ENCODE measurements at regions not wholly inside any gene's neighbourhood (a gene's known extent, or its start where the extent isn't known, plus 50 kb on each side); places are given as distances from the start of the nearest gene placed in this dataset.
A peak's percentile ranks its signal among the peaks of the same experiment; 100 is the strongest.

DNA sequence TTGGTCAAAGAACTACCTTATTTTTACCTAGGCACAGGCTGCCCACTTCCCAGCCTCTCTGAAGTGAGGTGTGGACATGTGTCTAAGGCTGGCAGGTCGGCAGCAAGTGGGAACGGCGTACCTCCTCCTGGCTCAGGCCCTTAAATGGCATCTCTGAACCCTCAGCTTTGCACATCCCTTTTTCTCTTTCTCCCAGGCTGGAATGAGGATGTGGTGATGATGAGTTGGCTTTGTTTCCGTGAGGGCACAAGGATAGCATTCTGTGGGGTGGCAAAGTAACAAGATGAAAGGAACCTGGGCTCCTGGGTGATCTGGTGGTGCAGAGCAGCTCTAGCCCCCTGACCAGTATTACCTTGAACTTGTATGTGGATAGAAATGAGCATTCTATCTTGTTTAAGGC is 196.8 kb downstream of the REEP3 start:
- Histone ChIP-seq H3K4me1 (peaks cover 0 to 26% (median 0%) of the 10 kb centered on the region in 4 donors), H3K4me3 (no peak overlapping the region), H3K36me3 (no peaks in the 10 kb centered on the region), H3K27ac (no peak overlapping the region), H3K27me3 (no peaks in the 10 kb centered on the region), H3K9me3 (no peaks in the 10 kb centered on the region)
- DNase-seq: no peak
- no peak for TF ChIP-seq POLR2A (IDR thresholded peaks at IDR 0.05)
- TF ChIP-seq, protein P1, sequence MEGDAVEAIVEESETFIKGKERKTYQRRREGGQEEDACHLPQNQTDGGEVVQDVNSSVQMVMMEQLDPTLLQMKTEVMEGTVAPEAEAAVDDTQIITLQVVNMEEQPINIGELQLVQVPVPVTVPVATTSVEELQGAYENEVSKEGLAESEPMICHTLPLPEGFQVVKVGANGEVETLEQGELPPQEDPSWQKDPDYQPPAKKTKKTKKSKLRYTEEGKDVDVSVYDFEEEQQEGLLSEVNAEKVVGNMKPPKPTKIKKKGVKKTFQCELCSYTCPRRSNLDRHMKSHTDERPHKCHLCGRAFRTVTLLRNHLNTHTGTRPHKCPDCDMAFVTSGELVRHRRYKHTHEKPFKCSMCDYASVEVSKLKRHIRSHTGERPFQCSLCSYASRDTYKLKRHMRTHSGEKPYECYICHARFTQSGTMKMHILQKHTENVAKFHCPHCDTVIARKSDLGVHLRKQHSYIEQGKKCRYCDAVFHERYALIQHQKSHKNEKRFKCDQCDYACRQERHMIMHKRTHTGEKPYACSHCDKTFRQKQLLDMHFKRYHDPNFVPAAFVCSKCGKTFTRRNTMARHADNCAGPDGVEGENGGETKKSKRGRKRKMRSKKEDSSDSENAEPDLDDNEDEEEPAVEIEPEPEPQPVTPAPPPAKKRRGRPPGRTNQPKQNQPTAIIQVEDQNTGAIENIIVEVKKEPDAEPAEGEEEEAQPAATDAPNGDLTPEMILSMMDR (IDR thresholded peaks at IDR 0.05): no peak

DNA sequence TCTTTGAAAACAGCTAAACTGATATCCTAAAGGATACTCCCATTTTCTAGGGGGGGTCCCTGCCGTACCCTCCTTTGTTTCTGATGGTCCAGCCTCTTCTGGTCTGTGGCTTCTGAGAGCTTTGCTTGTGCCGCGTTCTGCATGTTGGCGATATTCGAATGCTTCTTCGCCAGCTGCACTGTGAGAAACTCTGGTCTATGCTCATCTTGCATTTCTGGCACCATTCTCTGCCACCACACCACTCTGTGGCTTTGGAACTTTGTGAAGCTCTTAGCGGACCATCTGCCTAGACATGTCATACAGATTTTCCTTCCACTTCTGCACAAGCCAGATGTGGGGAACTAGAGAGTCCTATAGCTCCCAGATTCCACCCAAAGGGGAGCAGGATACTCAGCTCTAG is 197.2 kb downstream of the REEP3 start:
- no peak overlapping the region for H3K4me3 ChIP-seq
- no peaks in the 10 kb centered on the region for H3K9me3 ChIP-seq
- no peak for DNase-seq
- no peaks in the 10 kb centered on the region for H3K36me3 ChIP-seq
- TF ChIP-seq, protein P1 (IDR thresholded peaks at IDR 0.05): no peak
- no peak for TF ChIP-seq POLR2A (IDR thresholded peaks at IDR 0.05)
- no peak overlapping the region for H3K27ac ChIP-seq
- H3K27me3 ChIP-seq: no peaks in the 10 kb centered on the region
- H3K4me1 ChIP-seq: peaks cover 0 to 22% (median 0%) of the 10 kb centered on the region in 4 donors

DNA sequence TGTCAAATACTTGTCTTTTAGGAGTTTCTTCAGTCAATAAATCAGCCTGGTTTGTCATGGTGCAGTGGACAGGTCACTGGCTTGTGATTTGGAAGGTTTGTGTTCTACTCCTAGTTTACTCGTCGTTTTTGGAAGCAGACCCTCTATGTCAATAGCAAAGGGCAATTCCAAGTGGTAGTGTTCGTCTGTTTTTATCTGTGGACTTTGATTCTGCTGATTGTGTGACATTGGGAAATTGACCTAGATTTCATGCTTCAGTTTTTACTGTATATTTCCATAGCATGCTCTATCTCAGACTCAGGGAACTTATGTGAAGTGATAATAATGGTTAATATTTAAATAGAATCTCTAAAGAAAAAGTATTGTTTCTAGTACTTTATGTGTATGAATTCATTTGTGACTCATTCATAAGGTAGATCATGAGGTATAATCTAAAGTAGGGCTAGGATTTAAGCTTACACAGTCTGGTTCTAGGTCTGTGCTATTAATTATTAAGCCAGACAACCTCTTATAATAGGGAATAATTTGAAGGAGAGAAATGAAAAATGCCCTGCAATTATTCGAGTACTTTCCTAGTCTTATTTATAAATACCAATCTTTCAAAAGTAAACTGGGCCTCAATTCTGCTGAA is 198.1 kb downstream of the REEP3 start:
- H3K9me3 ChIP-seq: no peaks in the 10 kb centered on the region
- H3K36me3 ChIP-seq: no peaks in the 10 kb centered on the region
- no peak for DNase-seq
- H3K4me3 ChIP-seq: no peak overlapping the region
- peaks cover 0 to 13% (median 0%) of the 10 kb centered on the region in 4 donors for H3K4me1 ChIP-seq
- no peak for TF ChIP-seq POLR2A (IDR thresholded peaks at IDR 0.05)
- TF ChIP-seq, protein P1 (IDR thresholded peaks at IDR 0.05): no peak
- peak overlapping the region in 1 of 4 donors; percentile 67 for H3K27ac ChIP-seq
- no peaks in the 10 kb centered on the region for H3K27me3 ChIP-seq

DNA sequence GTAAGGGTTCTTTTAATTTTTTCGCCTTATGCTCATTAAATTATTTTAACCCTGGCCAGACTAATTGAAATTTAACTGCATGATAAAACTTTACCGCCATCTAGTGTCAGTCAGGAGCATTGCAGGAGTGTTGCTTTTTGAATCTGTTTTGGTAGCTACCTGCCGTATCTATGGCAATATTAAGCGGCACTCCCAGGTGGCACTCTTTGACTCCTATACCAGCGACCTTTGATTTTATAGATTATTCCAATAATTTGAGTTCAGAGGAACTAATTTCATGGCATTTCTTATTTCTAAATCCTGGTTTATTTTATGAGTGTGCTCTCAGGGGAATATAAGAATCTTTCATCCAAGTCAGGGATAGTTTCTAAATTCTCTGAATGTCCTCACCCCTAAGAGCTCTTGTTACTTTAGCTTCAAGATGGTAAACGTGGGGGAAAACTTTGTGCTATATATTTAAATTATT is 198.9 kb downstream of the REEP3 start:
- no peak overlapping the region for H3K4me3 ChIP-seq
- no peaks in the 10 kb centered on the region for H3K9me3 ChIP-seq
- TF ChIP-seq, protein P1 (IDR thresholded peaks at IDR 0.05): peak; percentile 79 to 99 (median 98)
- no peak for TF ChIP-seq POLR2A (IDR thresholded peaks at IDR 0.05)
- peaks cover 0 to 13% (median 0%) of the 10 kb centered on the region in 4 donors for H3K4me1 ChIP-seq
- H3K27me3 ChIP-seq: no peaks in the 10 kb centered on the region
- no peaks in the 10 kb centered on the region for H3K36me3 ChIP-seq
- H3K27ac ChIP-seq: no peak overlapping the region
- DNase-seq: peak in 2 of 3 donors; percentile 49 to 81

DNA sequence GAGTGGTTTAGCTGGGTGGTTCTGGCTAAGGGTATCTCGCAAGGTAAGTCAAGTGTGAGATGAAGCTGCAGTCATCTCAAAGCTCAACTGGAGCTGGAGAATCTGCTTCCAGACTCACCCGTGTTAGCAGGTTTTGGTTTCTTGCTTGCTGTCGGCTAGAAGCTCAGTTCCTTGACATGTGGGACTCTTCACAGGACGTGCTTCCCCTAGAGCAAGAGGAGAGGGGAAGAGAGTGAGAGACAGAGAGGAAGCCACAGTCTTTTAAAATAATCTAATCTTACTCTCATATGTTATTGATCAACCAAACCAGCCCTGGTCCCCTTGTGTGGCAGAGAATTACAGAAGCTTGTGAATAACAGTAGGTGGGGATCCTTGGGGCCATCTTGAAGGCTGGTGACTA is 199.5 kb downstream of the REEP3 start:
- Histone ChIP-seq H3K4me3 (no peak overlapping the region), H3K9me3 (no peaks in the 10 kb centered on the region), H3K4me1 (peaks cover 0 to 13% (median 0%) of the 10 kb centered on the region in 4 donors), H3K36me3 (no peaks in the 10 kb centered on the region), H3K27me3 (no peaks in the 10 kb centered on the region), H3K27ac (no peak overlapping the region)
- TF ChIP-seq, protein P1 (IDR thresholded peaks at IDR 0.05): no peak
- no peak for TF ChIP-seq POLR2A (IDR thresholded peaks at IDR 0.05)
- DNase-seq: no peak

Measured in Peyer's patch (tissue), 4 donors.